ENCODE measurements at regions not wholly inside any gene's neighbourhood (a gene's known extent, or its start where the extent isn't known, plus 50 kb on each side); places are given as distances from the start of the nearest gene placed in this dataset.

DNA sequence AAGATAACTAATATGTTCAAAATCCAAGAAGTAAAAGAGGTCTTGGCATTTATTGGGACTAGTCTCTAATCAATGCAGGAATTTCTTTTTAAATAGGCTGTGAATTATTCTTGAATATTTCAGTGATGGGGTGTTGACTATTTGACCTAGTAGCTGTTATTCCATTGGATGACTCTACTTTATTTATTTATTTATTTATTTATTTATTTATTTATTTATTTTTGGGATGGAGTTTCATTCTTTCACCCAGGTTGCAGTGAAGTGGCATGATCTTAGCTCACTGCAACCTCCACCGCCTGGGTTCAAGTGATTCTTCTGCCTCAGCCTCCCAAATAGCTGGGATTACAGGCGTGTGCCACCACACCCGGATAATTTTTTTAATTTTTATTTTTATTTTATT lies 1227.8 kb downstream of the ZPLD1 start:
- no peak for DNase-seq

DNA sequence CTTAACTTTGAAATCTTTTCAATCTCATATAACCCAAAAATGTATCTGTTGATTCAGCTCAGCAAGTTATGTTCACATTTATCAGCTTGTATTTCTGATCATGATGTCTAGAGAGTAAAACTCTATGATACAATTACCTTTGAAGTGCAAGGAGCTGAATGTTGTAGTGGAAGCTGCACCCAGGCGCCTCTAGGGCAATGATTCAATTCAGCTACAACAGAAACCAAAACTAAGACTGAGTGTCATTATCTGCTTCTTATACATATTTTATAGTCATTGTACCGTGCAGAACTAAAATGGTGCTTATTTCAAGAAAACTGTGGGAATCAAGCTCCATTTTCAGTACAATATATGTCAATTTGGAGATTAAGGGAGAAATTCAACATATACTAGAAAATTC lies 1237.5 kb downstream of the ZPLD1 start:
- no peak for DNase-seq

DNA sequence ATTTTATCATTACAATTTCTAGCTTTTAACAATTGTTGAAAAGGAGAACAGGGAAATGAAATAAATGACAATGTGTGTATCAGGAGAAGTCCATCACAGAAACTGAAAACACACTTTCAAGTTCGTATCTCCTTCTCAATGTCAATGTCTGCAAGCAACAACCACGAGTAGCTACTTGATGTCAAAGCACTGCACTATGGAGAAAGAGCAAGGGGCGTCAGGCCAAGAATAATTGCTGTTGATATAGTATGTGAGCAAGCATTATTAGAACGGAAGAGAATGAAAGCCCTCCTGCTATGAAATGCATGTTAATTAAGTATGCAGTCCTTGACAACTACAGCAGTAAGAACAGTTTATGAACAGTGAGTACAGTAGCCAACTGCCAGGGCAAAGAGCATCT lies 1250.1 kb downstream of the ZPLD1 start:
- DNase-seq = no peak

DNA sequence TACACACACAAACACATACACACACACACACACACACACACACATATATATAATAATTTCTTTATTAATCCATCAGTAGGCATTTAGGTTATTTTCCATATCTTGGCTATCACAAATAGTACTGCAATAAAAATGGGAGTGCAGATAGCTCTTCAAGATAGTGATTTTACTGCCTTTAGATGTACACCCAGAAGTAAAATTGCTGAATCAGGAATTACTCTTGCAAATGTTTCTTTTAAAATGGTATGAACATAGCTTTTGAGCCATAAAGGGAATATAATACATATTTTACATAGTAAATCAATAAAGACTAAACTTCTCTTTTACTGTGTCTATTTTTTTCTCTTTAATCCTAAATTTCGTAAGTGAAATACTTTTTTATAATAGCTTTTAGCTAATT lies 1251.1 kb downstream of the ZPLD1 start:
- DNase-seq = no peak

DNA sequence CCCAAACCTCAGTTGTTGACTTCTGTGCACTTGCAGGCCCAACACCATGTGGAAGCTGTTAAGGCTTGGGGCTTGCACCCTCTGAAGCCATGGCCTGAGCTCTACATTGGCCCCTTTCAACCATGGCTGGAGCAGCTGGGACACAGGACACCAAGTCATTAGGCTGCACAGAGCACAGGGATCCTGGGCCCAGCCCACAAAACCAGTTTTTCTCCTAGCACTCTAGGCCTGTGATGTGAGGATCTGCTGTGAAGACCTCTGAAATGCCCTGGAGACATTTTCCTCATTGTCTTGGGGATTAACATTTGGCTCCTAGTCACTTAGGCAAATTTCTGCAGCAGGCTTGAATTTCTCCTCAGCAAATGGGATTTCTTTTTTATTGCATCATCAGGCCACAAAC lies 1255.7 kb downstream of the ZPLD1 start:
- no peak for DNase-seq

DNA sequence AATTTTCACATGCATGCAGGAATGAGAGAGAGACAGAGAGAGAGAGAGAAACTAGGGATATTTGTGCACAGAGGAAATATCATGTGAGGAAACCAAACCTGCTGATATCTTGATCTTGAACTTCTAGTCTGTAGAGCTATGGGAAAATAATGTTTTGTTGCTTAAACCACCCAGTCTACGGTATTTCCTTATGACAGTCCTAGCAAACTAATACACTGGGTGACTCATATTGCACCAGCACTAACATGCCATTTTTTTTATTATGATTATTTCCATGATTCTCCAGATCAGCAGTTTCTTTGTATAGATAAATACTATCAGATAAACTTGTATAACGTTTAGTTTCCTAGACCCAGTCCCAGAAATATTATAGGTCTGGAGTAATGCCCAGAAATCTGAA lies 1259.0 kb downstream of the ZPLD1 start:
- no peak for DNase-seq

DNA sequence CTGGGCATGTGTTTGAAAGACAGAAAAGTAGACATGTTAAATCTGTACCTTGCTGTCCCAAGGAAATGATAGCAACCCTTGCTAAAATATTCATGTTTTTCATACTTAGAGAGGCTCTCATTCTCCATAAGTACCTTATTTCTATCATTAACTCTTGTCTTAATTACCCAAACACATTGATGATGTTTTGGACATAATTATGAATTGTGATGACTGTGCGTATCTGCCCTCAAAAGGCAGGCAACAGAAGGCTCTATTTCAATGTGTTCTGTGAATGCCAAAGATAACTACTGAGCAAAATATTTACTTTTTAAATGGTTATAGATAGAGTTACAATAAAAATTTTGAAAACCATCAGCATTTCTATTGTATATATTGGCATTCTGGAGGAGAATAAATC lies 1263.8 kb downstream of the ZPLD1 start:
- no peak for DNase-seq

DNA sequence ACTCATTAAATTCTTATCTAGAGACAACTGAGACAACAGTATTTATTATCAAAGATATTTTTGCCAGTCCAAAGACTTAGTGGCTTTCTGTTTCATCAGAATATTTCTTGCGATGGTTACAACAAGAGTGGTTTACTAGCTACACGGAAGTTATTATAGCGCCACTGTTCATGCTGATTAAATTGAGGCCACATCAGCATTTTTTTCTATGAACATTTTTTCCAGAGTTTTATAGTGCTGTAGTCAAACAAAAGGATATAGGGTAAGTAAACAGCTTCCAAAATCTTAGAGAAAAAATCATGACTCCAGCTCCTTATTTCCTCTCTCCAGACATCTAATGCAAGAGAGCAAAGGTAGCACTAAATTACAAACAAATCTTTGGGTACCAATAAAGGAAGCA lies 1264.4 kb downstream of the ZPLD1 start:
- DNase-seq = no peak

DNA sequence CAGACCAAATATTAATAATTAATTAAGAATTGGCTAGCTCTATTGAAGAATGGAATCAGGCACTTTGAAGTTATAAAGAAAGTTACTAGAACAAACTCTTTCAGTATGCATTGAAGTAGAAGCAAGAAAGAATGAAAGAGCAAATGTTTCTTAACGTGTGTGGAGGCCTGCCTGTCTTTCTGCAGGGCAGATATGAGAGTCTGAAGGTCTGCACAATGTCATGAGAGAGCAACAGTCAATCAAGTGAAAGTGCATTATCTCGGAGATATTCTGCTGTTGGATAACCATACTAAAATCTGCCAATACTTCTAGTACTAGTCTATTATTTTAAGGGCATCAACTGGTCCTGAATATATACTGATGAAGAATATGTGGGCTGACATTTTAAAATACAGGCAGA lies 1270.8 kb downstream of the ZPLD1 start:
- DNase-seq = no peak

DNA sequence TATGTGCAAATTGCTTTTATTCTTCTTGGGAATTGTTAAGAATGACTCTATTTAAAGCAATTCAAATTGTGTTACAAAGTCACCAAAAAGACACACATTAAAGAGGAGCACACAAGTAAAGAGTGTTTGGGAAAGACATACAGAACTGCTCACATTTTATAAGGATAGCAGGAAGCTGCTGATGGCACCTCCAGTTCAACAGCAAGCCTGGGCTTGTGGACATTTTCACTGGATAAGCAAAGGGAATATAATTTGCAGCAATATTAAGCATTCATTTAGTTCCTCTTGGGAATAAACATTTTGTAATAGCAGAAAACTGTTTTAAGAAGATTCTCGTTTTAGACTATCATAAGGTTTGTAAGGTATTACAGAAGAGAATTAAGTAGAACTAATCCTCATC lies 1271.9 kb downstream of the ZPLD1 start:
- DNase-seq = no peak

DNA sequence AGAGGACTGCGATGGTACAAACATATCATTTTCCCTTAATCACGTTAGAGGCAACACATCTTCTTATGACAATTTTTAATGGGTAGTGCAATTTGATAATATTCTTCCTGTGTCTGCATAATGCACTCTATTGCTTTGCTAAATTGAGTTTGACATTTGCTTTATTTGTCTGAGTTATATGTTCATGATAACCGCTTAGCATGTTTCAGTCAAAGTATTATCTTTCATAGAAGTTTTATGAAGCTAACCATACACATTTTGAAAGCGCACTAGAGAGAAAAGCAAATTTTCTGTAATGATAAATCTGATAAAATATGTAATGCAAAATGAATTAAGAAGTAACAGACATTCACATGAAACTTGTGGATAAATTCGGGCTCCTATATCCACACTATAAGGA lies 1276.9 kb downstream of the ZPLD1 start:
- no peak for DNase-seq

DNA sequence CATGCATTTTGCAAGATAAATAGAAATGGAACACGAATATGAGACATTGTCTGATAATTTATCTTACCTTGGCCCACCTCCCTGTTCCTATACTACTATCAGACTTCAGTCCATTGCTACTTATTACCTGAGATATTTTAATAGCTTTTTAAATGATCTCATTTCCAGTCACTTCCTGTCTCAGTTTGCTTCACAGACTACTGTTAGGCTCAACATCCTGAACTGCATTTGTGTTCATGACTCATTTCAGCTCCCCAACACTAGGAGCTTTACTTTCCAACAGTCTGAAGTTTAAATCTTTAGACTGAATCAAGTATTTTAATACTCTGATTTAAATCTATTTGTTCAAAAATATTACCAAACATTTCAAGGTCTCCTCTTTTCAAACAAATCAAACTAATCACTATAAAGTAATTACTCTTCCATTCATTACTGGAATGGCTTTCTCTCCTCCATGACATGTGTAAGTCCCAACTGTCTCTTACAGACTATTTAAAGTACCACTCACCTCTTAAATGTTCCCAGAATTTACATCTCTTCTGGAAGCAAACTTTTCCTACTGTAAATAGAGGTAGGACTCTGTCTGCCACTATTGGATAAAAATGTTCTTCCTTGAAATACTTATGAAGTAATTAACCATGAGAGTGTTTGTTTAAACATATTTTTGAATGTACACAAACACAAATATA lies 1277.6 kb downstream of the ZPLD1 start:
- no peak for DNase-seq

DNA sequence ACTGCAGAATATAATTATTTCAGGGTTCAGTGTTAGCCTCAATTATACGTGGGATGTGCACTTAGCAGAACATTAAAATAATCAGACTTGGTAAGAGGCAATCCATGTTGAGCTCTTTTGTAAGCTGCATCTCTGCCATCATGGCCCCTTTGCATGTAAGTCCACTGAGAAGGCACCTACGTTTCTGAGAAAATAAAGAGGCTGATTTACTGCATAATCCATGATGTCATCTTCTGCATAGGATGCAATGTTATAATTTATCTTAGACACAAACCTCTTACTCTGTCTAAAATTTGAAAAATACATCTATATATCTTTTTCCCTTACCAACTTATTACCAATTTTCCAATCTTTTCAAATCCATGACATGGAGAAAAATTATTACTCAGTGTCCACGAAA lies 1294.7 kb downstream of the ZPLD1 start:
- DNase-seq = no peak

DNA sequence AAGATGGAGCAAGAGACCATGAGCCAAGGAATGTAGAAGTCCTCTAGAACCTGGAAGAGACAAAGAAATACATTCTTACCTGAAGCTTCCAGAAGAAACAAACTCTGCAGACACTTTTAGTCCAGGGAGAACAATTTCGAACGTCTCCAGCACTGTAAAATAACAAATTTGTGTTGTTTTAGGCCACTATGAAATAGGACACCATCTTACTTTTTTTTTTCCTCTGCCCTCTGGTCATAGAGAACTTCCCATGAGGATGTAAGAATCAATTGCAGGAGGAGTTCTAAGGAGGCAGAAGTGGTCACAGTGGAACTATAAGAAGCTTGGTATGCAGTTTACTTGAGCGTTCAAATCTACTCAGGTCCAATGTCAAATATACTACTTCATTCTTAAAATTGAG lies 1295.9 kb downstream of the ZPLD1 start:
- DNase-seq = no peak

DNA sequence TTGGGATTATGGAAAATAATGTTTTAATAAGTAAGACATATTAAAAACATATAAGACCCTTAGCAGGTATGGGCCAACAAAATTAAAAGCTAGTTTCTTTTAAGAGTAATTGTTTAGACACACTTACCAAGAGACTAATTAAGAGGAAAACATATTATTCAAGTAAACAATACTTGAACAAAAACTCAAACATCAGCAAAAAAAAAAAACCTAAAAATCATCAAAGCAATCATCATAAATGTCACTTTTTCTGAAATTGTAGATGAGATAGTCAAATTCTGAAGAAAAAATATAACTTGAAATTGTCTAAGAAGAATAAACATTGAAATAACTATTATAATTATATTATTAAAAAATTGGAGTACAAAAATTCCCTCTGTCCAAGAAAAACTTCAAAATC lies 1318.2 kb downstream of the ZPLD1 start:
- no peak for DNase-seq

DNA sequence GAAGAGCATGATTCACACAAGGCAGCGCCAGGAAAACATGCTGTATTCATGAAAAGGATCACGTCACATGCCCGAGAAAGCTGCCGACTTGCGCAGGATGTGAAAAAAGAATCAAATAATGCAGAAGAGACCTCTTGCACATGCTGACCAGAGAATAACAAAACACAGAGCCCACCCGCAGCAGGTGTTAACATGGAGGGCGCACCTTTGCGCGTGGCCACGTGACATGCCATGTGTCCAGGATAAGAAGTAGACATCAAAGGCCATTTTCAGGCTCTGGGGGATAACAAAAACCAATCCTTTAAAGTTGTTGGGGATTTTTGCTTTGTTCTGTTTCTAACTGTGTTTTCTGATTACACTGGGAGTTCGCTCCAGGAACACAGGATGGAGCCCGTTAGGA lies 1332.8 kb downstream of the ZPLD1 start:
- no peak for DNase-seq

DNA sequence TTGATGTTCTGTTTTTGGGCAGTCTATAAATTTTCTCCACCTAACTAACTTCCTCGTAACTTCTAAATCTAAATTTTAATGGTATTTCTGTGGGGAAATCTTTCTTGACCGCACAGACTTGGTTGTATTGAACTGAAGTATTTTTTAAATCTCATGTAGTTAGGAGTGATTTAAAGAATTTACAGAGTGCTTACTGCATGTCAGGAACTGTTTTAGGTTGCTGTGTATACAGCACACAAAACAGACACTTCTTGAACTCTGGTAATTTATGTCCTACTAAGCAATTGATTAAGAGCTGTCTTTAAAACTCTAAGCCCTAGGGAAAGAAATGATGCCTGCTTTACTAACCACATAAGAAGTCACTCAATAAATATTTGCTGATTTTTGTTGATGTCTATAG lies 1350.2 kb downstream of the ZPLD1 start:
- no peak for DNase-seq

DNA sequence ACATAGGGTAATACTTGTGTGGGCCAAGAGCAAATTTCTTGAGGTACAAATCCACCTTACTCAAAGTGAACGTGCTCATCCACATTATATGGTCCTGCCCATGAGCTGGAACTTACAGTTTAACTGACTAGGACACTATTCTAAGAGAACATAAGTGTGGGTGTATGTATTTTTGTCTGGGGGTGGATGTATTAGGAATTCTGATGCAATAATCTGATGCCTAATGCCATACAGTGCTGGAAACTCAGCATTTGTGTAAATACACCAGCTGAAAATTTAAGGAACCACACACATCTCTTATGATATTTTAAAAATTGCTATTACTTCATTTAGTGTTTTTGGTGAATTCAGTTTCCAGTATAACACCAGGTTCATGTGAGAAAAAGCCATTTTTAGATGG lies 1350.7 kb downstream of the ZPLD1 start:
- DNase-seq = no peak

DNA sequence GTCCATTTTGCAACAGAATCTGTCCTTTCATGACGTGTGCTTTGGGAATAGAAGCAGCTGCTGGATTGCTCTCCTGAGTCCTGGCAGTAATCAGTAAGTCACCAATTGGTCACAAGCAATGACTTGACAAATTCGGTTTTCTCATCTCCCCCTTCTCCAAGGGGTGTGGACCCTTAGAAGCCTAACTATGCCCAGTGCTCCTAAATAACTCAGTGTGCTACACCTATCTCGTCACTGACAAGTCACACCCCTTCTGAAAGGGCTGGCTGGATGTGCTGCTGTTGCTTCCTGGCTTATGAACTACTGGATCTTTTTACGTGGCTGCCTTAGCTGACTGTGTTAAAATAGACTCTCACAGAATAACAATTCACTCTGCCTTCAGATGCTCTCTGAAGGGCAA lies 1351.5 kb downstream of the ZPLD1 start:
- no peak for DNase-seq

DNA sequence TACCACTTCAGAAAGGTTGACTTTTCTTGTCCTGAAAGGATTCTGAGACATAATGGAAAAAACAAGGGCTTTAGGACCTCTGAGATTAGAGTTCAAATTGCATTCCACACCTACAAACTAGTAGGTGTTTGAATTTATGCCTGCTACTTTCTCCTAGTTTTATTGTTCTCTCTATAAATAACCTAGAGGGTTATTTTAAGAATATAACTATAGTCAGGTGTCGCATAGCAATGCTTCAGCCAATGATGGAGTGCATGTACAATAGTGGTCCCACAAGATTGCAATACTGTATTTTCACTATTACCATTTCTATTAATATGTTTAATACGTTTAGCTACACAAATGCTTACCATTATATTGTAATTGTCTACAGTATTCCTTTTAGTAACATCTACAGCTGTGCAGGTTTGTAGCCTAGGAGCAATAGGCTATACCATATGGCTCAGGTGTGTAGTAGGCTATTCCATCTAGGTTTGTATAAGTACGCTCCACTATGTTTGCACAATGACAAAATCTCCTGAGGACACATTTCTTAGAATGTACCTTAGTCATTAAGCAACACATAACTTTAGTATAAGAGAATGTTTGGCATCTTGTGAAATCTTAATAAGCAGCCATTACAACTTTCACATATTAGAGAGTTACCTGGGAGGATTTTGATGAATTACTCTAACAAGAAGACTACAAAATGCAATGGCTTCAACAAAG lies 1352.5 kb downstream of the ZPLD1 start:
- DNase-seq = no peak

DNA sequence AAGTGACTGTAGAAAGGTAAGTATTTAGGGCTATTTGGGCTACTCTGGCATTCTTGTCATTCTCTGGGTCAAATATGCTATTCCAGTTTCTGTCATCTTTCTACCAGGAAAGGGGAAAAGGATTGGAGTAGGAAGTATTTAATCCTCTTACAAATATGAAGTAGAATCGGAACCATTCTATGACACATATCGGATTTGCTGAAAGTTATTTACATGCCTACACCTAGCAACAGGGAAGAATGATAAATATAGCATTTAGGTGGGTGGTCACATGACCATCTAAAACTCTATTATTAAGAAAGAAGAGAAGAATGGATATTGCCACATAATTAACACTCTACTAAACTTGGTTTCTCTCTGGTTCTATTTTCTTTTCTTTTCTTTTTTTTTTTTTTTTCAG lies 1353.1 kb downstream of the ZPLD1 start:
- no peak for DNase-seq

DNA sequence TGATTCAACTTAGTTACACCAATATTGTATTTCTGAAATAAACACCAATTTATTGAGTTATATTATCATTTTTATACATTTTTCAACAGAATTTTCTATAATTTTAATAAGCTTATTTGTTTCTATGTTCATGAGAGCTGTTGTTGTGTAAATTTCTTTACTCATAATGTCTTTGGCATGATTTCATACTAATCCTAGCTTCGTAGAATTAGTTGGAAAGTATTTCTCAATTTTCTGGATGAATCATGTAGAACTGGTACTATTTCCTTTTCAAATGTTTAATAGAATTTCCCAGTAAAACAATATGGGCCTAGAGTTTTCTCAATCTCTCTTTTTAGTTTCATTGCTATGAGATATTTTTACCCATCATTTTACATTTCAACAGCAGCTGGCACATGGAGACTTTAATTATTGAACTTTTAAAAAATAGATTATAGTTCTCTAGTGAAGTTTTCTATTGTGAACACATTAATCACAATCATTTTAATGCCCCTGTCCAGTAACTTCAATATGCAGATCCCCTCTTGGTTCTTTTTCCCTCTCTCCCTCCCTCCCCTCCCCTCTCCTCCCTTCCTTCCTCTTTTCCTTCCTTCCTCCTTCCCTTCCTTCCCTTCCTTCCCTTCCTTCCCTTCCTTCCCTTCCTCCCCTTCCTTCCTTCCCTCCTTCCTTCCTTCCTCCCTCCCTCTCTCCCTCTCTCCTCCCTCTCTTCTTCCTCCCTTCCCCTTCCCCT lies 1357.1 kb downstream of the ZPLD1 start:
- no peak for DNase-seq

DNA sequence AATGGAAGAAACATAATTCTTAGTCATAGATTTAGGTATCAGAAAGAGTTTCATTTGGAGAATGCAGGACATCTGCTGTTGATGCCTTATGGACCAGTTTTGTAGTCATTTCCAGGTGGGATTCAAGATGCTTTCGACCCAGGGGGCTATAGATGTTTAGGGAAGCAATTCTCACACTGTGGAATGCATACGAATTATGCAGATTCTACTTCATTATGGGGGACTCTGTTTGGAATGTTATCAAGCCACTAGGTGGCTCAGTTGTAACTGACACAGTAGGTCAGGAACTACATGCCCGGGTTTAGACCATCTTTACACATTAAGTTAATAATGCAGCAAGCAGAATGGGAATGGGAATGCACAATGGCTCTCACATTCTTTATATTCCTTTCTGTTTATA lies 1359.8 kb downstream of the ZPLD1 start:
- no peak for DNase-seq

DNA sequence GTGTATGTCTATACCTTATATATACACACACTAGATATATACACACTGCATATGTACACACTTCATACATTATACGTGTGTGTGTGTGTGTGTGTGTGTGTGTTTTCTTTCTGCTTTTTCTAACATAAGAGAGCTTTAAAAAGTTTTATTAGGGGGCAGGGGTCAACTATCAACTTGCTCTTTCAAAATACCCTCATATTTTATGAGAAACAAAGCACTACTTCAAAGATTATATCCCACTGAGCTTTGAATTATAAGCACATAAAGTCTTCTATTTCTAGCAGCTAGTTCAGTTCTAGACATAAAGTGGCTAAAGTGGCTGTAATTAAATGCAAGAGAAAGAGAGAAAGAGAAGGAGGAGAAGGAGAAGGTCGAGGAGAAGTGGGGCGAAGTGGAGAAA lies 1361.3 kb downstream of the ZPLD1 start:
- no peak for DNase-seq
